Pancreas (tissue), 10 donors: ENCODE measurements at regions not wholly inside any gene's neighbourhood (a gene's known extent, or its start where the extent isn't known, plus 50 kb on each side); places are given as distances from the start of the nearest gene placed in this dataset.

Experiments
- ATAC-seq, 4 donors: fragments of 200-7000 bp; cut with Tn5 transposase; one replicate each; pipeline versions ENCODE4 v1.8.0 to v1.9.1; 2020; ENCODE audit warnings: mild to moderate bottlenecking in 4 of 4, moderate library complexity in 4 of 4
- DNase-seq, 6 donors: peaks; one replicate each; pipeline ENCODE4 v3.0.0-alpha.2; 2020
- FAIRE-seq: peaks from 2 replicates; lab custom pipeline; 2012; peaks lifted over from hg19 to GRCh38; lab: Jason Lieb, UNC
- H3K27ac ChIP-seq, 4 donors: fragments of 200-600 bp; sonication (generic); 1 replicate in 3 of 4; 2 replicates in 1 of 4; pipeline versions ENCODE4 v1.5.0 to v1.8.0; 2020
- H3K27me3 ChIP-seq, 4 donors: fragments of 200-600 bp; one replicate each; pipeline ENCODE4 v1.8.0; 2021
- H3K36me3 ChIP-seq, 3 donors: fragments of 200-600 bp; sonication (generic) in 1 of 3; one replicate each; pipeline versions ENCODE4 v1.5.0 to v1.8.0; 2020 to 2021
- H3K4me1 ChIP-seq, 3 donors: fragments of 200-600 bp; one replicate each; pipeline ENCODE4 v1.8.0; 2021
- H3K4me3 ChIP-seq, 4 donors: fragments of 200-600 bp; sonication (generic) in 2 of 4; one replicate each; pipeline versions ENCODE4 v1.5.0 to v1.8.0; 2020 to 2021
- H3K9me3 ChIP-seq, 4 donors: fragments of 200-600 bp; one replicate each; pipeline ENCODE4 v1.8.0; 2021
- CTCF ChIP-seq, 4 donors: fragments of 200-600 bp; sonication (generic) in 3 of 4; IDR thresholded peaks; one replicate each; pipeline versions ENCODE4 v1.5.0 to v1.8.0; 2021; ENCODE audit warnings: antibody characterized with exemption in 4 of 4
- WGBS, 2 donors: extraction: QIAGEN DNeasy Blood & Tissue Kit; methylation state at CpG; one replicate each; pipeline ENCODE4 v1.1.7; 2013; 5-methylcytosine and 5-hydroxymethylcytosine counted together
- intact Hi-C, 3 donors: fragments of 100-400 bp; cut with DNase I; formaldehyde crosslinking; loops; one replicate each; pipeline versions ENCODE4 v1.11.1 to v1.14.2; 2022
- donor health status: healthy with polysubstance abuse.
- donor health status: DM: no; HTN: no; CAD: no; lungs with moderate emphysema.
- donor health status: DM: no; HTN: no; CAD: no.
- donor health status: control.
- donor health status: control.
- donor health status: Bipolar disorder and iron deficiency.
- donor health status: DM: yes; HTN: yes; CAD: no.
- donor health status: DM: no; HTN: no; CAD: no.
- donor health status: DM: no; HTN: no; CAD: no.
- donor health status: DM: yes; HTN: yes; CAD: no.

GRCh38 chr21:43333298-43334062, 93.5 kb downstream of the SIK1 start:
- intact Hi-C loops, result no loop called here
- peaks cover 0 to 3% (median 0%) of the 10 kb centered on the region in 3 donors for H3K4me1 ChIP-seq
- no peak for TF ChIP-seq CTCF (IDR thresholded peaks at IDR 0.05)
- FAIRE-seq (no peak), DNase-seq (peak in 4 of 6 donors; percentile 41 to 72 (median 48)), ATAC-seq (peak; percentile 68 to 80 (median 71))
- H3K4me3 ChIP-seq, result no peak overlapping the region
- peak overlapping the region; percentile 33 to 76 (median 49) for H3K27ac ChIP-seq
- WGBS, 2 donors, result 32 to 40% methylated on average over 35 of the region's 35 CpGs
- H3K27me3 ChIP-seq, result no peaks in the 10 kb centered on the region
- no peaks in the 10 kb centered on the region for H3K9me3 ChIP-seq
- no peaks in the 10 kb centered on the region for H3K36me3 ChIP-seq

DNA sequence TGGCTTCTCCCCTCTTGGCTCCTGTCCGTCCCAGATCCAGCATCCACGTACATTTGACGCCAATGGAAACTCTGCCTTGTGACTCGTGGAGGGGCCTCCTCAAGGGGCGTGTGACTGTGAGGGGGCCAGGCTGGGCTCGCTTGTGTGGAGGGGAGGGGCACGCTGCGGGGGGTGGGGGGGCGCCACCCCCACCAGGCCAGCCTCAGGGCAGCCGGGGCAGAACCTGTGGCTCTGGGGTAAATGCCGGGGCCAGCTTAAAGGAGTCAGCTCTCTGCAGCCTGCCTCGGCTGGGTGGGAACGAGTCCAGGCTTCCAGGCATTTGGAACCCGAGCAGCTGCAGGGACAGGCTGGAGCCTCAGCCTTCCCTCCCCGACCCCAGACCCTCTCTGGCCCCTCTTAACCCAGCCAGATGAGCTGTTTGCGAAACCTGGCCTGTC, 94.1 kb downstream of the SIK1 start:
- peak in 3 of 4 donors; percentile 6 to 20 (median 10) for ATAC-seq
- no peak for TF ChIP-seq CTCF (IDR thresholded peaks at IDR 0.05)
- intact Hi-C loops, result no loop called here
- no peaks in the 10 kb centered on the region for H3K9me3 ChIP-seq
- H3K4me1 ChIP-seq, result peaks cover 0 to 3% (median 0%) of the 10 kb centered on the region in 3 donors
- no peak overlapping the region for H3K4me3 ChIP-seq
- peak in 2 of 6 donors; percentile 37 to 53 for DNase-seq
- peak overlapping the region; percentile 33 to 76 (median 49) for H3K27ac ChIP-seq
- no peak for FAIRE-seq
- no peaks in the 10 kb centered on the region for H3K27me3 ChIP-seq
- H3K36me3 ChIP-seq, result no peaks in the 10 kb centered on the region
- WGBS, 2 donors, result 33 to 38% methylated on average over 15 to 16 of the region's 16 CpGs

GRCh38 chr21:43331962-43332828, 94.7 kb downstream of the SIK1 start:
- no peak for TF ChIP-seq CTCF (IDR thresholded peaks at IDR 0.05)
- no peak for DNase-seq
- no peak for FAIRE-seq
- Histone ChIP-seq H3K36me3 (no peaks in the 10 kb centered on the region), H3K4me3 (no peak overlapping the region), H3K9me3 (no peaks in the 10 kb centered on the region), H3K27me3 (no peaks in the 10 kb centered on the region), H3K4me1 (peaks cover 0 to 3% (median 0%) of the 10 kb centered on the region in 3 donors), H3K27ac (peak overlapping the region in 1 of 4 donors; percentile 76)
- peak in 3 of 4 donors; percentile 44 to 60 (median 54) for ATAC-seq
- 71 to 75% methylated on average over 22 of the region's 22 CpGs for WGBS, 2 donors
- intact Hi-C loops, result no loop called here

DNA sequence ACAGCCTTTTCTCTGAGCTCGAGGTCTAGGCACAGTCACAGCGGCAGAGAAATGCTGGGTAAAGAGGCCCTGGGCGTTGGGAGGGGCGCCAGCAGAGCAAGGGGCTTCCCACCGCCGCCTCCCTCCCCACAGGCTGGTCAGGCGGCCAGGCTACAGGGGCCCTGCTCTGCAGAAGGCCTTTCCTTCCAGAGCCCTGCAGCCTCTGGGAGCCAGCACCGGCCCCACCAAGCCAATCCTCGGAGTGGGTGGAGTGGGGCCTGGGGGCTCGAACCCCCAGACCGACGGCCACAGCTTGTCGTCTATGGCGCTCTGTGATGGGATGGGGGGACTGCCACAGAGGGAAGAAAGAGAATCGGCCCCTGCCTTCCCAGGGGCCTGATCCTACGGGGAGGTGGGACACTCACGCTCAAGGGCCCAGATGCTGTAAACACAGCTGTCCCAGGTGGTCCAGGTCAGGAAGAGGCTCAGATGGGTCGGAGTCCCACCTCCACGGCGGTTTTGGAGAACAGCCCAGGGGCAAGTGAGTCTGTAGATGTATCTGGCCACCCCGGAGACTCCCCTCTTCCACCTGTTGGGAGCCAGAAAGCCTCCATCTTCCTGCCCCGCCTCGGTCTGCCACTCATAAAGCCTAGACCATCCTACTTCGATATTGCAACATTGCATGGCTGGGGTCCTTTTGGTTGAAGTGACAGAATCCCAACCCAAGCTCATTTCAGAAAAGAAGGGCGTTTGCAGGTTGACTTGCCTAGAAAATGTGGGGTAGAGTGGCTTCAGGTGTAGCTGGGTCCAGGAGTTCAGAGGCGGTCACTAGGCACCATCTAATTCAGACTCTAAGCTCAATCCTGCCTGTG, 95.6 kb downstream of the SIK1 start:
- DNase-seq, result peak in 1 of 6 donors; percentile 37
- FAIRE-seq, result no peak
- no peaks in the 10 kb centered on the region for H3K36me3 ChIP-seq
- WGBS, 2 donors, result 83 to 85% methylated on average over 26 of the region's 26 CpGs
- intact Hi-C loops, result no loop called here
- no peak overlapping the region for H3K27ac ChIP-seq
- H3K4me3 ChIP-seq, result no peak overlapping the region
- H3K4me1 ChIP-seq, result peaks cover 0 to 3% (median 0%) of the 10 kb centered on the region in 3 donors
- no peaks in the 10 kb centered on the region for H3K9me3 ChIP-seq
- no peak for TF ChIP-seq CTCF (IDR thresholded peaks at IDR 0.05)
- ATAC-seq, result no peak
- H3K27me3 ChIP-seq, result no peaks in the 10 kb centered on the region
